GM12873 (cell line): ENCODE measurements at regions not wholly inside any gene's neighbourhood (a gene's known extent, or its start where the extent isn't known, plus 50 kb on each side); places are given as distances from the start of the nearest gene placed in this dataset.

Experiments
- CTCF ChIP-seq: IDR thresholded peaks from 2 replicates; pipeline ENCODE4 v1.5.1; 2012; ENCODE audit warnings: low read depth, mild to moderate bottlenecking, moderate library complexity, low read length, control low read depth; ENCODE audit not compliant: insufficient read depth; ENCODE audit errors: missing control alignments

- TF ChIP-seq CTCF = no peak
Observed at GRCh38 chr7:89826121-89826520, 328.1 kb upstream of the STEAP1 start.

GRCh38 chr7:89826557-89826956 lies 327.7 kb upstream of the STEAP1 start:
- no peak for TF ChIP-seq CTCF

DNA sequence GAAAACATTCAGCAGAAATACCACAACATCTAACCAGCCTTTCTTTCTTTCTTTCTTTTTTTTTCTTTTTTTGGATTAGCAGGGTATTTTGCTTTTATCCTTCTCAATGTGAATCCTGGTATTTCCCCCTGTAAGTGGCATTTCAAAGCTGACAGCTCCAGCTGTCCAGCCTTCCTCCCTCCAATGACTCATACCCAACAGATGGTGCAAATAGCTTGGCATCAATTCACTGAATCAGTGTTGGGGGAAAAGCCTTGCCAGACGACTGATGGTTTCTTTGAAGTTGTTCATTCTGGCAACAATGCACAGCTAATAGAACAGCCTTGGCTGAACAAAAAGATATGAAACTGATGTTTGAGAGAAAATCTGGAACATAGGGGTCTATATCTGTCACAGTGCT lies 316.8 kb upstream of the STEAP1 start:
- no peak for TF ChIP-seq CTCF

- TF ChIP-seq CTCF = no peak
Observed at GRCh38 chr7:89839329-89839728, 314.9 kb upstream of the STEAP1 start.

GRCh38 chr7:89845952-89846351 lies 308.3 kb upstream of the STEAP1 start:
- no peak for TF ChIP-seq CTCF

- TF ChIP-seq CTCF = no peak
Observed at GRCh38 chr7:89849052-89849451, 305.2 kb upstream of the STEAP1 start.

DNA sequence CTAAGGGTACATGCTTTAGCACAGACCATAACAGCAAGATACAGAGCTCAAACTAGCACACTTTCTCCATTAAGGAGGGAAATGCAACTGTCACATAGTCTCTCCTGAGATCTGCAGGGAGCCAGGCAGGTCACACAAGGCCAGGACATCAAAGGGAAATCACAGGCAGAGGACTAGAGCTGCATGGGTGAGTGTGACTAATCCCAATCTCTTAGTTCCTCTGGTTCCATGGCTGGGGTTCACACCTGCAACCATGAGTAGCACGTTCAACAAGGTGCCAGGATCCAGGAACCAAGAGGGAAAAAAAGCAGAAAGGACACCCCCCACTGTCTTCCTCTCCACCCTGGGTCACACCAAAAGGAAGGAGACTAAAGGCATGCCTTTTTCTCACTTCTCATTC lies 296.5 kb upstream of the STEAP1 start:
- TF ChIP-seq CTCF = no peak

DNA sequence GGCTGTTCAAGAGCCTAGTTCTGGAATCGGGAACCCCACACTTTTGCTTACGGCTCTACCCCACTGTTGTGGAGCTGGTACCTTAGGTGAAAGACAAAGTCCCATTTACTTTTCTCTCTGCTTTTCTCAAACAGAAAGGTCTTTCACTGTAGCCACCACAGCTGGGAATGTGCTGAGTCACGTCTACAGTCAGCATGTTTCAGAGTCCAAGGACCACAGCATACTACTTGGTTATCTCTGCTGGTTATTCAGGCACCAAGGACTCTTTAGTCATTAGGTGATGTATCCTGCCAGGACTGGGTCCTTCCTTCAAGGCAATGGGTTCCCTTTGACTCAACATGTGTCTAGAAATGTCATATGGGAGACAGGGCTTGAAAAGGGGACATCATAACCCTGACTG lies 266.8 kb upstream of the STEAP1 start:
- TF ChIP-seq CTCF = no peak
